GM12878 (cell line): ENCODE measurements at regions not wholly inside any gene's neighbourhood (a gene's known extent, or its start where the extent isn't known, plus 50 kb on each side); places are given as distances from the start of the nearest gene placed in this dataset.
"Not testable (repeated sequence)": the region's sequence is repeated elsewhere in the genome, so short reads cannot be mapped to it uniquely, and the experiment has no call there.

Experiments
- ATAC-seq: fragments of 200-7000 bp; cut with Tn5 transposase; 3 replicates; pipeline ENCODE4 v1.9.1; 2020; ENCODE audit warnings: mild to moderate bottlenecking, moderate library complexity
- BruUV-seq: library from RNA; stranded (reverse); fragments of 400-500 nt; replicated peaks from 2 replicates; lab custom pipeline; 2021; lab: Mats Ljungman, UMichigan
- CTCF ChIA-PET: fragments of 300-600 bp; sonication (Branson Sonifier 250); formaldehyde crosslinking; extraction: SDS; loops from one replicate; lab custom pipeline; 2021; ENCODE audit warnings: inconsistent platforms; lab: Yijun Ruan, JAX
- POLR2A ChIA-PET: fragments of 350-600 bp; formaldehyde crosslinking; extraction: SDS; loops from one replicate; lab custom pipeline; 2021; ENCODE audit warnings: inconsistent platforms; lab: Charles Lee
- RAD21 ChIA-PET: fragments of 300-600 bp; sonication (Branson Sonifier 250); formaldehyde crosslinking; loops from one replicate; lab custom pipeline; 2023; ENCODE audit warnings: antibody characterized with exemption; ENCODE audit not compliant: unreplicated experiment; lab: Charles Lee
- SMC1A ChIA-PET: fragments of 300-600 bp; sonication (Branson Sonifier 250); formaldehyde crosslinking; loops from one replicate; lab custom pipeline; 2023; ENCODE audit not compliant: unreplicated experiment, uncharacterized antibody; lab: Charles Lee
- DNase-seq: peaks from one replicate; pipeline ENCODE4 v3.0.0-alpha.2; 2011; ENCODE audit warnings: low read depth, low spot score
- FAIRE-seq: peaks from 3 replicates; lab custom pipeline; 2011; peaks lifted over from hg19 to GRCh38; lab: Jason Lieb, UNC
- H2AFZ ChIP-seq: 2 replicates; pipeline ENCODE4 v1.6.0; 2011; ENCODE audit warnings: low read depth, low read length, control low read depth; ENCODE audit not compliant: control insufficient read depth
- H3K27ac ChIP-seq: 2 replicates; pipeline ENCODE4 v1.5.1; 2011; ENCODE audit warnings: control low read depth; ENCODE audit not compliant: control insufficient read depth, insufficient read depth
- H3K27me3 ChIP-seq, 2 experiments: replicated peaks in 1 of 2; 2 replicates each; pipeline versions ENCODE4 v1.6.0 to v1.6.1; 2011; ENCODE audit warnings: low read length in 1 of 2; ENCODE audit not compliant: control insufficient read depth in 2 of 2, insufficient read depth in 2 of 2
- H3K36me3 ChIP-seq, 2 experiments: 2 replicates each; pipeline ENCODE4 v1.5.1; 2011; ENCODE audit warnings: low read length in 1 of 2; ENCODE audit not compliant: control insufficient read depth in 2 of 2, insufficient read depth in 2 of 2
- H3K4me1 ChIP-seq: 2 replicates; pipeline ENCODE4 v1.6.1; 2011; ENCODE audit warnings: mild to moderate bottlenecking, low read length, moderate library complexity, mixed read lengths; ENCODE audit not compliant: control insufficient read depth, insufficient read depth
- H3K4me2 ChIP-seq: 2 replicates; pipeline ENCODE4 v1.6.0; 2011; ENCODE audit warnings: control low read depth; ENCODE audit not compliant: control insufficient read depth, insufficient read depth
- H3K4me3 ChIP-seq: fragments of 200-600 bp; sonication (generic); 2 replicates; pipeline ENCODE4 v1.5.1; 2016
- H3K79me2 ChIP-seq: 2 replicates; pipeline ENCODE4 v1.6.0; 2011; ENCODE audit warnings: low read length; ENCODE audit not compliant: control insufficient read depth, insufficient read depth
- H3K9ac ChIP-seq: 2 replicates; pipeline ENCODE4 v1.8.0; 2011; ENCODE audit warnings: low read length, control low read depth, mixed read lengths; ENCODE audit not compliant: control insufficient read depth, insufficient read depth
- H3K9me3 ChIP-seq: replicated peaks from 3 replicates; pipeline ENCODE4 v1.5.1; 2011; ENCODE audit warnings: mild to moderate bottlenecking, low read length; ENCODE audit not compliant: control insufficient read depth, insufficient read depth
- H4K20me1 ChIP-seq: 2 replicates; pipeline ENCODE4 v1.6.0; 2011; ENCODE audit not compliant: control insufficient read depth, insufficient read depth
- WGBS: methylation state at CpG from one replicate; pipeline ENCODE4 v1.1.6; 2016; ENCODE audit warnings: low lambda C conversion rate; ENCODE audit not compliant: insufficient replicate concordance, insufficient coverage; ENCODE audit errors: missing lambda C conversion rate; 5-methylcytosine and 5-hydroxymethylcytosine counted together
- in situ Hi-C: fragments of 300-500 bp; cut with MboI; formaldehyde crosslinking; loops from 9 replicates; pipeline ENCODE4 v1.14.3; 2018; ENCODE audit warnings: mixed read lengths
- intact Hi-C: fragments of 100-400 bp; cut with micrococcal nuclease; formaldehyde crosslinking; loops from one replicate; pipeline ENCODE4 v1.14.2; 2022; ENCODE audit not compliant: unreplicated experiment

DNA sequence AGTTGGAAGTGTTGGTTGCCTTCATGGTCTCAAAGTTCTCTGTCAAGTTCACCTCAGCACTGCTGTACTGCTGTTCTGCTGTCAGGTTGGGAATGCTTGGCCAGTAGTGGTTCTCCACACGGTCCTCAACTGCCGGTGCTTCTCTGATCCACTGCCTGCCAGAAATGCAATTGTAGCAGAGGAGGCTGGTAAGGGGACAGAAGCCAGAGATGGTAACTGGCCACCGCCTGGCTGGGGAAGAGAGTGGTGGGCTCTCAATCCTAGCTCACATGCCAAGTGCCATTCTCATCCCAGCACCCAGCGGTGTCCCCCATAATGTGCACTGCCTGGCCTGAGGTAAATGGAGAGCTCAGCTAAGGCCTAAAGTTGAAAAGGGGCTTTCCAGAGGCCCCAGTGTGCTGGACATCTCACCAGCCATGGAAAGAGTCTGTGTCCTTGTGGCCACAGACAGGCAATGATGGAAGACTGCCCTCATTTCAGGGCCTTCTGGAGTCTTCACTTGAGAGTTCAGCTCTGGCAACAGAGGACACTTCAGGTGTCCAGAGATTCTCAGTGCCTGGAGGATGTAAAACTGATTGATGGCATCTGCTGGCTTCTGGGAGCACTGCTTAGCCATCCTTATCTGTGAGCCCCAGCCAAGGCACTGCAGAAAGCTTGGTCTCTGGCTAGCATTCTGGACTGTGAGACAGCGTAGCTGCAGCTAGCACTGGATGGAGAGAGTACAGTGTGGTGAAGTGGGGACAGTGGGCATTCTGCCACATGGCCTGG, 4229.7 kb upstream of the OR11H1 start:
- H3K4me1 ChIP-seq, BruUV-seq, DNase-seq, CTCF ChIA-PET, in situ Hi-C loops, POLR2A ChIA-PET, SMC1A ChIA-PET, H3K9me3 ChIP-seq, H3K79me2 ChIP-seq, FAIRE-seq, ATAC-seq, H2AFZ ChIP-seq, H4K20me1 ChIP-seq, H3K4me2 ChIP-seq, H3K27me3 ChIP-seq, H3K27ac ChIP-seq, RAD21 ChIA-PET, H3K4me3 ChIP-seq, intact Hi-C loops, H3K9ac ChIP-seq, H3K36me3 ChIP-seq: not testable (repeated sequence)
- WGBS, result 16% methylated on average over 5 of the region's 5 CpGs

DNA sequence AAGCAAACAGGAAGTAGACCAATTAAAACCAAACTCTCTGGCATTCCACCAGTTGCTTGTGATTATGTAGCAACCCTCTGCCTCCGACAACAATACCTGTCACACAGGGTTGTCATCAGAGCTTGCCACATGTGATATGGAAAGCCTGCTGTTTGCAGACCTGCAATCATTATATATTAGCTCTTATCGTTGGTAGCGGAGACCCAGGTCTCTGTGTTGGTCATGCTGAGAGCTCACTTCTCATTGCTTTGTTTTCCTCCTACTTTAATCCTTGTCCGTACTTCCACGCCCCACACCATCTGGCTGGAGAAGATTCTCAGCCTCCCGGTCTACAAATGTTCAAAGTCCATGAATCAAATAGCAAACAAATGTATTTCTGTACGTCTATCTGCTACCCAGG, 4225.6 kb upstream of the OR11H1 start:
- POLR2A ChIA-PET, H4K20me1 ChIP-seq, BruUV-seq, SMC1A ChIA-PET, CTCF ChIA-PET, in situ Hi-C loops, intact Hi-C loops, ATAC-seq, FAIRE-seq, H3K9ac ChIP-seq, H3K79me2 ChIP-seq, H3K4me3 ChIP-seq, H3K9me3 ChIP-seq, H3K4me2 ChIP-seq, DNase-seq, H3K27ac ChIP-seq, RAD21 ChIA-PET, H3K27me3 ChIP-seq, H3K36me3 ChIP-seq, H3K4me1 ChIP-seq, H2AFZ ChIP-seq: not testable (repeated sequence)
- 28% methylated on average over 7 of the region's 7 CpGs for WGBS

DNA sequence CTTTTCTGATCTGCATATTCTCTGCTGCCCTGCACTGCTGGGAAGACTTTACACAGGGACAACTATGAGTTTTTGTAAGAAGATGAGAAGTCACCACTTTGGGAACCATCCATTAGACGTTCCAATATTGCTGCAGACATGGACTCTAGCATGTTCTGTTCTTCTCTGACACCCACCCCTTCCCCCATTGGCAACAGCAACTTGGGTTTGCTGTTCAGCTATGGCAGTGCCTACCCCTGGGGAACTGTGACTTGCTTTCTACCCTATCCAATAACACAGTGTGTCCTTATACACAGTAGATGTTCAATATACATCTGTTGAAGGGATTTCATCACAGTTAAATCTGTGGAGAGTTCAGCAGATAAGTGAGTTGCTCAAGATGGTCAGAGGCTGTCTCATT, 4225.1 kb upstream of the OR11H1 start:
- BruUV-seq, DNase-seq, H3K27ac ChIP-seq, H3K9ac ChIP-seq, H3K4me2 ChIP-seq, H4K20me1 ChIP-seq, SMC1A ChIA-PET, H3K4me1 ChIP-seq, H3K79me2 ChIP-seq, RAD21 ChIA-PET, CTCF ChIA-PET, H3K27me3 ChIP-seq, H2AFZ ChIP-seq, H3K4me3 ChIP-seq, H3K9me3 ChIP-seq, FAIRE-seq, intact Hi-C loops, H3K36me3 ChIP-seq, POLR2A ChIA-PET, in situ Hi-C loops, ATAC-seq: not testable (repeated sequence)
- WGBS, result 0% methylated on average over 1 of the region's 1 CpG

DNA sequence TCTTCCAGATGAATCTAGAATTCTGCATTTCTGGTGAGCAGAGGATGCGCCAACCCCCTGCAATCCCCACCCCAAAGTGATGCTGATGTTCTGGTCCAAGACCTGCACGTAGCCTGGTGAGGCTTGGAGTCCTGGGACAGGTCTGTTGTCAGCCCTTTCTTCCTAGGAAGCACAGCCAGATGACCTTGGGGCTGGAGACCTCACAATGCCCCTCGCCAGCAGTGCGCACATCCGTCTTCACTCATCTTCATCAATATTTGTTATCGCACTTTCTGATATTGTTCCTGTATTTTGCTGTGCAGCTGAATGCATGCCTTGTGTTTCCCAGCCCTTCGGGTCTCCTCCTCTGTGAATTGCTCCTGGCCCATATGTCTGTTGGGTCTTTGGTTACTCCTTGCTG, 4222.8 kb upstream of the OR11H1 start:
- CTCF ChIA-PET, H3K79me2 ChIP-seq, H3K27me3 ChIP-seq, POLR2A ChIA-PET, H3K4me2 ChIP-seq, H4K20me1 ChIP-seq, H3K4me1 ChIP-seq, BruUV-seq, DNase-seq, intact Hi-C loops, H3K4me3 ChIP-seq, in situ Hi-C loops, H3K36me3 ChIP-seq, H3K9ac ChIP-seq, SMC1A ChIA-PET, FAIRE-seq, H2AFZ ChIP-seq, ATAC-seq, H3K9me3 ChIP-seq, RAD21 ChIA-PET, H3K27ac ChIP-seq: not testable (repeated sequence)
- 50% methylated on average over 7 of the region's 7 CpGs for WGBS
